Caco-2 (cell line): ENCODE measurements at regions not wholly inside any gene's neighbourhood (a gene's known extent, or its start where the extent isn't known, plus 50 kb on each side); places are given as distances from the start of the nearest gene placed in this dataset.

ENCODE experiments used
- BruUV-seq: library from RNA; stranded (reverse); fragments of 400-500 nt; replicated peaks from 2 replicates; lab custom pipeline; 2021; lab: Mats Ljungman, UMichigan
- CTCF ChIA-PET: fragments of 300-600 bp; sonication (Branson Sonifier 250); formaldehyde crosslinking; loops from one replicate; lab custom pipeline; 2022; ENCODE audit warnings: antibody characterized with exemption; lab: Charles Lee
- POLR2A ChIA-PET: fragments of 300-600 bp; sonication (Branson Sonifier 250); formaldehyde crosslinking; loops from one replicate; lab custom pipeline; 2022; ENCODE audit warnings: antibody characterized with exemption; lab: Charles Lee
- DNase-seq, 2 experiments: peaks; one replicate each; pipeline versions ENCODE4 v3.0.0 to v3.0.0-alpha.2; 2020 to 2022
- H3K27me3 ChIP-seq: replicated peaks from 2 replicates; pipeline ENCODE4 v1.6.0; 2011; ENCODE audit warnings: low read length; ENCODE audit not compliant: control insufficient read depth, insufficient read depth
- H3K36me3 ChIP-seq: 2 replicates; pipeline ENCODE4 v1.5.1; 2011; ENCODE audit warnings: low read length; ENCODE audit not compliant: control insufficient read depth, insufficient read depth
- H3K4me1 ChIP-seq: fragments of 250-450 bp; sonication (Bioruptor Pico); 2 replicates; pipeline ENCODE4 v1.5.1; 2020; ENCODE audit warnings: mild to moderate bottlenecking
- H3K4me3 ChIP-seq: 2 replicates; pipeline ENCODE4 v1.5.1; 2011; ENCODE audit warnings: low read depth, mild to moderate bottlenecking, control low read depth, low read length
- H3K9me3 ChIP-seq: fragments of 250-450 bp; sonication (Bioruptor Pico); 2 replicates; pipeline ENCODE4 v1.5.1; 2020; ENCODE audit warnings: mild to moderate bottlenecking, moderate library complexity
- H3K27ac Mint-ChIP-seq: one replicate; pipeline ENCODE4 v1.8.0; 2022; ENCODE audit warnings: mixed read lengths; ENCODE audit not compliant: unreplicated experiment
- H3K27me3 Mint-ChIP-seq: one replicate; pipeline ENCODE4 v1.8.0; 2022; ENCODE audit warnings: mixed read lengths; ENCODE audit not compliant: insufficient read depth, unreplicated experiment
- H3K36me3 Mint-ChIP-seq: one replicate; pipeline ENCODE4 v1.8.0; 2022; ENCODE audit warnings: mild to moderate bottlenecking, mixed read lengths; ENCODE audit not compliant: insufficient read depth, unreplicated experiment
- H3K4me1 Mint-ChIP-seq: one replicate; pipeline ENCODE4 v1.8.0; 2022; ENCODE audit warnings: low read depth, mixed read lengths; ENCODE audit not compliant: unreplicated experiment
- H3K4me3 Mint-ChIP-seq: one replicate; pipeline ENCODE4 v1.8.0; 2022; ENCODE audit warnings: mild to moderate bottlenecking, moderate library complexity, mixed read lengths; ENCODE audit not compliant: unreplicated experiment
- H3K9me3 Mint-ChIP-seq: one replicate; pipeline ENCODE4 v1.8.0; 2022; ENCODE audit warnings: mixed read lengths; ENCODE audit not compliant: unreplicated experiment
- intact Hi-C: fragments of 100-400 bp; cut with micrococcal nuclease; formaldehyde crosslinking; loops from one replicate; pipeline ENCODE4 v1.10.0; 2022; ENCODE audit not compliant: unreplicated experiment
- TF ChIP-seq, protein P1 (sequence below), 2 experiments: fragments of 200-600 bp in 1 of 2; IDR thresholded peaks; 1 replicate in 1 of 2; 2 replicates in 1 of 2; pipeline versions ENCODE4 v1.5.1 to v1.8.0; 2011 to 2022; ENCODE audit warnings: antibody characterized with exemption in 1 of 2, control low read depth in 1 of 2, inconsistent platforms in 1 of 2, low read depth in 1 of 2, low read length in 1 of 2, mild to moderate bottlenecking in 1 of 2, moderate library complexity in 1 of 2; ENCODE audit not compliant: insufficient read depth in 1 of 2, severe bottlenecking in 1 of 2, unreplicated experiment in 1 of 2

- no peak for DNase-seq
- Mint-ChIP-seq H3K27ac (no peak overlapping the region), H3K36me3 (no peaks in the 10 kb centered on the region), H3K9me3 (no peaks in the 10 kb centered on the region), H3K27me3 (peaks cover 12% of the 10 kb centered on the region), H3K4me3 (no peak overlapping the region), H3K4me1 (no peaks in the 10 kb centered on the region)
- Histone ChIP-seq H3K27me3 (no peaks in the 10 kb centered on the region), H3K4me3 (no peak overlapping the region), H3K4me1 (no peaks in the 10 kb centered on the region), H3K9me3 (no peaks in the 10 kb centered on the region), H3K36me3 (no peaks in the 10 kb centered on the region)
- CTCF ChIA-PET = no interaction called here
- no TSS peak for BruUV-seq
- TF ChIP-seq, protein P1, sequence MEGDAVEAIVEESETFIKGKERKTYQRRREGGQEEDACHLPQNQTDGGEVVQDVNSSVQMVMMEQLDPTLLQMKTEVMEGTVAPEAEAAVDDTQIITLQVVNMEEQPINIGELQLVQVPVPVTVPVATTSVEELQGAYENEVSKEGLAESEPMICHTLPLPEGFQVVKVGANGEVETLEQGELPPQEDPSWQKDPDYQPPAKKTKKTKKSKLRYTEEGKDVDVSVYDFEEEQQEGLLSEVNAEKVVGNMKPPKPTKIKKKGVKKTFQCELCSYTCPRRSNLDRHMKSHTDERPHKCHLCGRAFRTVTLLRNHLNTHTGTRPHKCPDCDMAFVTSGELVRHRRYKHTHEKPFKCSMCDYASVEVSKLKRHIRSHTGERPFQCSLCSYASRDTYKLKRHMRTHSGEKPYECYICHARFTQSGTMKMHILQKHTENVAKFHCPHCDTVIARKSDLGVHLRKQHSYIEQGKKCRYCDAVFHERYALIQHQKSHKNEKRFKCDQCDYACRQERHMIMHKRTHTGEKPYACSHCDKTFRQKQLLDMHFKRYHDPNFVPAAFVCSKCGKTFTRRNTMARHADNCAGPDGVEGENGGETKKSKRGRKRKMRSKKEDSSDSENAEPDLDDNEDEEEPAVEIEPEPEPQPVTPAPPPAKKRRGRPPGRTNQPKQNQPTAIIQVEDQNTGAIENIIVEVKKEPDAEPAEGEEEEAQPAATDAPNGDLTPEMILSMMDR (IDR thresholded peaks at IDR 0.05; ENCODE audit: insufficient read depth in 1 of 2, low read depth in 1 of 2, low read length in 1 of 2, severe bottlenecking in 1 of 2, unreplicated experiment in 1 of 2) = no peak
- POLR2A ChIA-PET = no interaction called here
- intact Hi-C loops = no loop called here
Observed at GRCh38 chr7:25780904-25781303, 371.1 kb upstream of the NFE2L3 start.

GRCh38 chr7:25781704-25782103 is 370.3 kb upstream of the NFE2L3 start:
- POLR2A ChIA-PET = no interaction called here
- Histone ChIP-seq H3K36me3 (no peaks in the 10 kb centered on the region), H3K9me3 (no peaks in the 10 kb centered on the region), H3K27me3 (no peaks in the 10 kb centered on the region), H3K4me1 (no peaks in the 10 kb centered on the region), H3K4me3 (no peak overlapping the region)
- intact Hi-C loops = no loop called here
- Mint-ChIP-seq H3K27ac (no peak overlapping the region), H3K4me1 (no peaks in the 10 kb centered on the region), H3K27me3 (peaks cover 11% of the 10 kb centered on the region), H3K9me3 (no peaks in the 10 kb centered on the region), H3K4me3 (no peak overlapping the region), H3K36me3 (no peaks in the 10 kb centered on the region)
- BruUV-seq = no TSS peak
- TF ChIP-seq, protein P1 (IDR thresholded peaks at IDR 0.05; ENCODE audit: insufficient read depth in 1 of 2, low read depth in 1 of 2, low read length in 1 of 2, severe bottlenecking in 1 of 2, unreplicated experiment in 1 of 2) = no peak
- CTCF ChIA-PET = no interaction called here
- DNase-seq = no peak

DNA sequence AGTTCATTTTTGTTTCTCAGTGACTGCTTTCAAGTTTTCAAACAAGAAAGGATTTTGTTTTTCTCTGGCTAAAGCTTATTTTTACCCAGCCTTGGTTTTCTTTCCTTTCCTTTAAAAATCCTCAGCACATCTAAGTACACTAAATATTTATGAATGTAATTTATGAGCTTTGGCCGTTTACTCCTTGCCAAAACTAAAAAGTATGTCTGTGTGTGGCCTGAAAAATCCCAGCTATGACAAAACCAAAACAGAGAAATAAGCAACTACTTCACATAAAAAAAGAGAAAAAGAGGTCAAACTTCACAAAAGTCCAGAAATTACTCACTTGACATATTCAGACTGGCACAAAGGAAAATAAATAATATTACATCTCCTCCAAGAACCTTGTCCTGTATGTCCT is 365.1 kb upstream of the NFE2L3 start:
- Mint-ChIP-seq H3K27ac (no peak overlapping the region), H3K36me3 (no peaks in the 10 kb centered on the region), H3K27me3 (peaks cover 20% of the 10 kb centered on the region), H3K4me1 (no peaks in the 10 kb centered on the region), H3K9me3 (no peaks in the 10 kb centered on the region), H3K4me3 (no peak overlapping the region)
- ChIA-PET CTCF (no interaction called here), POLR2A (no interaction called here)
- intact Hi-C loops = no loop called here
- Histone ChIP-seq H3K4me1 (no peaks in the 10 kb centered on the region), H3K4me3 (no peak overlapping the region), H3K27me3 (no peaks in the 10 kb centered on the region; the same call in 1 of the 2 replicates), H3K36me3 (no peaks in the 10 kb centered on the region), H3K9me3 (no peaks in the 10 kb centered on the region)
- no TSS peak for BruUV-seq
- DNase-seq = no peak
- TF ChIP-seq, protein P1 (IDR thresholded peaks at IDR 0.05; ENCODE audit: insufficient read depth in 1 of 2, low read depth in 1 of 2, low read length in 1 of 2, severe bottlenecking in 1 of 2, unreplicated experiment in 1 of 2) = no peak
